Right cardiac atrium (tissue), 5 donors: ENCODE measurements at regions not wholly inside any gene's neighbourhood (a gene's known extent, or its start where the extent isn't known, plus 50 kb on each side); places are given as distances from the start of the nearest gene placed in this dataset.
A peak's percentile ranks its signal among the peaks of the same experiment; 100 is the strongest.
"Not testable (repeated sequence)": the region's sequence is repeated elsewhere in the genome, so short reads cannot be mapped to it uniquely, and the experiment has no call there.

Source experiments
- ATAC-seq, 2 donors: fragments of 200-7000 bp; cut with Tn5 transposase; one replicate each; pipeline versions ENCODE4 v1.8.0 to v1.9.1; 2020; ENCODE audit warnings: moderate library complexity in 2 of 2, mild to moderate bottlenecking in 1 of 2
- DNase-seq, 3 donors: peaks; one replicate each; pipeline ENCODE4 v3.0.0-alpha.2; 2020
- H3K27ac ChIP-seq: one replicate; pipeline ENCODE4 v1.5.1; 2013; ENCODE audit warnings: mild to moderate bottlenecking, low read length, control low read depth, moderate library complexity
- H3K27me3 ChIP-seq: one replicate; pipeline ENCODE4 v1.6.1; 2013; ENCODE audit not compliant: control insufficient read depth, insufficient read depth
- H3K4me1 ChIP-seq: one replicate; pipeline ENCODE4 v1.6.1; 2013; ENCODE audit warnings: low read length; ENCODE audit not compliant: control insufficient read depth, insufficient read depth
- H3K4me3 ChIP-seq: one replicate; pipeline ENCODE4 v1.5.1; 2013; ENCODE audit warnings: low read length, control low read depth
- H3K9me3 ChIP-seq: one replicate; pipeline ENCODE4 v1.6.1; 2013; ENCODE audit warnings: low read length; ENCODE audit not compliant: control insufficient read depth
- WGBS: extraction: QIAGEN DNeasy Blood & Tissue Kit; methylation state at CpG from one replicate; pipeline ENCODE4 v1.1.7; 2013; 5-methylcytosine and 5-hydroxymethylcytosine counted together
- intact Hi-C, 4 donors: fragments of 100-400 bp; cut with DNase I; formaldehyde crosslinking; loops; one replicate each; pipeline versions ENCODE4 v1.11.0 to v1.14.0; 2022 to 2023
- donor health status: healthy with polysubstance abuse.
- donor health status: DM: no; HTN: yes; CAD: no.
- donor health status: DM: no; HTN: no; CAD: no.
- donor health status: DM: no; HTN: yes; CAD: no; lungs with severe emphysema.
- donor health status: DM: yes; HTN: yes; CAD: no.

DNA sequence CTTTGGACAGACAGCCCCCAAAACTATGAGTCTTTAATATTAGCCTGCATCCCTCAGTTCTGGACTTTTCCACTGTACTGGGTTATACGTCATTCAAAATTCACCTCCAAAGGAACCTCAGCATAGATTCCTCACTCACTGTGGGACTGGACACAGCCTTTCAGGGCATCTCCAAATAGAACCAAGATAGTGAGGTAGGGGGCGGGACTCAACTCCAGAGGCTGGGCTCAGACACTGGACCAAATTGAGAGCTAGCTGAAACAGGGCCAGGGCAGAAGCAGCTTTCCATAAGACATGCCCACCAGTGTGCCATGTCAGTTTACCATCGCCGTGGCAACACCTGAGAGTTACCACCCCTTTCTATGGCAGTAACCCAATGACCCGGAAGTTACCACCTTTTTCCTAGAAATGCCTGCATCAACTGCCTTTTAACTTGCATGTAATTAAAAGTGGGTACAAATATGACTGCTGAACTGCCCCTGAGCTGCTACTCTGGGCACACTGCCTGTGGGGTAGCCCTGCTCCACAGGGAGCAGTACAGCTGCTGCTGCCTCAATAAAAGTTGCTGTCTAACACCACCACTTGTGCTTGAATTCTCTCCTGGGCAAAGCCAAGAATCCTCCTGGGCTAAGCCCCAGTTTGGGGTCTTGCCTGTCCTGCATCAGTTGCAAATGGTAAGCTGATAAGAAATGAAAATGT lies 274.7 kb downstream of the ANAPC1 start:
- ATAC-seq, H3K4me3 ChIP-seq, H3K4me1 ChIP-seq, H3K9me3 ChIP-seq, H3K27ac ChIP-seq, DNase-seq, H3K27me3 ChIP-seq, intact Hi-C loops: not testable (repeated sequence)
- 94% methylated on average over 4 of the region's 5 CpGs for whole genome bisulfite sequencing

DNA sequence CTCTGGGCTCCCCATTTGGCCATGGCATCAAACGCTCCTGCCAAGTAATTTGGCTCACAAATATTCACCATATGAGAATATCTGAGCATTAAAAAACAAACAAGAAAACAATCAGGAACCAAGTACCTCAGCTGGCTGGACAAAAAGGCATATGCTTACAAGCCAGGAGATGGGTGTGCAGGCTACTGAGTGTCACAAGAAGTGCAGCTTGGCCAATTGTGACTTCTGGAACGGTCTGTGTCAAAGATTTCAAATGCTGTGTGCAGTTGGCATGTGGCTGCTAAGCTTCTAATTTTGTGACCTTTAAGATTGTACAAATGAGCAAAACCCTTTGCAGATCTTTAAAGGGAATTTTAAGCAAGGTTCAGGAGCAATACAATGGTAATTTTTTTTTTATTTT lies 274.0 kb downstream of the ANAPC1 start:
- intact Hi-C loops, H3K27ac ChIP-seq, H3K4me3 ChIP-seq, H3K4me1 ChIP-seq, ATAC-seq, DNase-seq, H3K27me3 ChIP-seq, H3K9me3 ChIP-seq: not testable (repeated sequence)
- 63% methylated on average over 2 of the region's 2 CpGs for WGBS

DNA sequence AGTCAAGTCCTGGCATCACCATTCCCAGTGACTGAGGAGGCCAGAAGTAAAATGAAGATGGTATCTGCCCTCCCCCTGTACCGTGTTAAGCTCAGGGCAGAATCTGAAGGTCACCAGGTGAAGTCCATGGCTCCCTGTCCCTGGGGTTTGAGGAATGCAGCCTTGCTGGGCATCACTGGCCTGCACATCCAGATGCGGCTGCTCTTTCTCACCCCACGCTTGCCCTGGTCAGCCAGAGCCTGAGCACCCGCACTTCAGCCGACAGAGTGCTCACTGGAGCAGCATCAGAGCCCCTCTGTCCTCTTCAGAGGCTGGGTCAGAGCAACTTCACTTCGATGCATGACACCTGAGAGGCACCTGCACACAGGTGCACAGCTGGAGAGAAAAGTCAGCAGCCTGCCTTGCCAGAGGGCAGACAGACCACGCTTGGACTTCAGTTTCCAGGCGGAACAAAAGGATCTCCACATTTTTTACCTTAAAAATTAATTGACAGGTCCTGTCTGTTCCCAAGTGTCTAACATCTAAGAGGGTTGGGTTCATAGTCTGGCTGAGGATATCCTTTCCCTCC lies 267.3 kb downstream of the ANAPC1 start:
- no peak overlapping the region for H3K4me3 ChIP-seq
- ATAC-seq = no peak
- H3K4me1 ChIP-seq = peaks cover 4% of the 10 kb centered on the region
- no peak for DNase-seq
- 93% methylated on average over 8 of the region's 8 CpGs for WGBS
- H3K27me3 ChIP-seq = no peaks in the 10 kb centered on the region
- H3K27ac ChIP-seq = no peak overlapping the region
- intact Hi-C loops = no loop called here
- H3K9me3 ChIP-seq = no peaks in the 10 kb centered on the region

DNA sequence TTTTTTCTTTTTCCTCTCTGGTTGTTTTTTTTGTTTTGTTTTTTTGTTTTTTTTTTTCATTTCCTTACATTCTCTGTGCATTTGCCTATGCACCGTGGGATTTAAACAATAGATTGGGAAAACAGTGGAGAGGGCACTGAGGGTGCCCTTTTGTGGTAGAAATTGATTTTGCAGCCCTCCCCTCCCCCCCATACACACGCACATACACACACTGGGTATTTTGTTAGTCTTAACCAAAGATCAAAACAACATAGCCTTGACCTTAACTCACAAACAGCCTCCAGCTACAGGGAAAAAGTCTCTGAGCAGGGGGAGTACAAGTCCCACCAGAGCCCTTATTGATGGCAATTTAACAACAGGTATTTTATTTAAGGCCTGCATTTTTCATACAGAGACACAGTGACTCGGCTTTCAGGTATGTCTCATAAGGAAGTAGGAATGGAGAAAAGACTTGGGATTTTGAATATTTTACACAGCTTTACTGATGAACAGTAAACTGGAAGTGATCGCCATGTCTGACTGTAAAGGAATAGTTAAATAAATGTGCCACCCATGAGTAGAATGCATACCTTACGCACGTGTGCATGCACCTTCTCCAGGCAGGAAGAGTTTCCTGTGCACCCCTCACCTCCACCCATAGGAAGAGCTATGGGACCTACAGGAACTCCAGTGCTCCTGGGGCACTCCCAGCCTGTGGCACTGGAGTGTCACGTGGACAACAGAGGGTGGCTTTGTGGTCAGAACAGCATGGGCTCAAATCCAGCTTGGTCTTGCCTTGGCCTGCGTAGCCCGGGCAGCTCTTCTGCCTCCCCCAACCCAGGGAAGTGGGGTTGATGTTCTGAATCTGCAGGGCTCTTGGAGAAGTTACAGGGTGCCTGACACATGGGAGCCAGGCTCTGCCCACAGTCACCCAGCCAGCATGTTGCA lies 266.4 kb downstream of the ANAPC1 start:
- no peak overlapping the region for H3K27ac ChIP-seq
- DNase-seq (peak; percentile 31 to 70 (median 70)), ATAC-seq (peak; percentile 39 to 64)

DNA sequence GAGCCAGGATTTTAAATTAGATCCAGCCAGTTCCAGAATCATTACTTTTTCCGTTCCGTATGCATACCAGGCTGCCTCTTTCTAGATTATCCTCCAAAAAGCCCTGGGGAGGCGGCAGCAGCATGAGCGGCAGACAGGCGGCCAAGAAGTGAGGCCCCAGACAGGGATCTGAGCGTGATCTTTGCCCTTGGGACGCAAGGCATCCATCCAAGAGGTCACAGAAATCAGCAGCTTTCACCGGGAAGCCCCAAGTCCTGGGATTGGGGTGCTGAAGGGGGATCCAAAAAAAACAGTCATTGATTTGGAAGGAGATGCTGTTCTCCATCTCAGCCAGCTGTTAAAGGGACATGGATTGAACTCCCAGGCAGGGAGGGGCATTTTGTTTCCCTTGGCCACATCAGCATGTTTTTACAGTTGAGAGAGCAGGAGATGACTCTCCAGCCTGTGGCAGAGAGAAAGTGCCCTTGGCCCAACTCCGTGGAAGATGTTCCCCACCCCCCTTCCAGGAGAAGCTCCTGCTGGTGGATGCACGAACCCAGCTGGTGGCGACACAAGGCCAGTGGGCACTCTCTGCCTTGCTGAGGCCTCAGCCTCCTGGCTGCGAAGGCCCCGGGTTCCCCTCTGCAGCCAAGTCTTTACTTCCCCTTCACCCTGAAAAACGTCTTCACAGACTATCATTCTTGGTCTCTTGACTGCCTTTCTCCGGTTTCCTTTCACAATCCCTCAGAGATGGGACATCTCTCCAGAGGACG lies 265.6 kb downstream of the ANAPC1 start:
- Histone ChIP-seq H3K4me1 (peaks cover 4% of the 10 kb centered on the region), H3K9me3 (no peaks in the 10 kb centered on the region), H3K27ac (no peak overlapping the region), H3K27me3 (no peaks in the 10 kb centered on the region), H3K4me3 (no peak overlapping the region)
- 47% methylated on average over 16 of the region's 16 CpGs for WGBS
- ATAC-seq (peak; percentile 79 to 90), DNase-seq (peak; percentile 69 to 93 (median 90))
- intact Hi-C loops = no loop called here

More for the DNA sequence above, 266.4 kb downstream of the ANAPC1 start:
- Histone ChIP-seq H3K4me1 (peaks cover 4% of the 10 kb centered on the region), H3K4me3 (no peak overlapping the region), H3K27me3 (no peaks in the 10 kb centered on the region), H3K9me3 (no peaks in the 10 kb centered on the region)
- 59% methylated on average over 9 of the region's 9 CpGs for WGBS
- intact Hi-C loops = no loop called here

DNA sequence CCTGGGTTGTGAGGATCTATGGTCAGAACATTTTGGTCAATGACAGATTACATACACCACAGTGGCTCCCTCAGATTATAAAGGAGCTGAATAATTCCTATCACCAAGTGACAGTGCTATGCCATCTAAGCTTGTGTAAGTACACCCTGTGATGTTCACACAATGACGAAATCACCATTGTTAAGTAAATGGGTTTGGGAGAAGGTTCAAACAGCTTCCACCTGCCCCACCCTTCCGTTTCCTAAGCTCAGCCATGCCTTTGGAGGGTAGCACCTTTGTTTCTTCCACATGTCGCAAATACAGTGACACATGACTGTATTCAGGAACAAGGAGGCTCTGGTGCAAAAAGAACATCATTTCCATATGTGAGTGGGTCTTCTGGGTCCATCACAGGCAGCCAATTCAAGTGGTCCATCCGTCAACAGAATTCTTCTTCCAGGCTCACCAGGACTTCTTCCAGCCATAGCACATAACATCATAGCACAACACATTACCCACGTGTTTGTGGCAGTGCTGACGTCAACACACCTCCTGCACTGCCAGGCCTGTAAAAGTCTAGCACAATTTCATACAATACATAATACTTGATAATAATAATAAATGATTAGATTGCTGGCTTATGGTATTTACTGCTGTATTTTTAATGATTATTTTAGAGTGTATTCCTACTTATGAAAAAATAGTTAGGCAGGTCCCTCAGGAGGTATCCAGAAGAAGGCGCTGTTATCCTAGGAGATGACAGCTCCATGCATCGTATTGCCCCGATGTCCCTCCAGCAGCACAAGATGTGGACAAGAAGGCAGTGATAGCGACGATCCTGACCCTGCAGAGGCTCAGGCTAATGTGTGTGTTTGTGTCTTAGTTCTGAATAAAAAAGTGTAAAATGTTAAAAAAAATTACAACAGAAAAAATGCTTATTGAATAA lies 264.8 kb downstream of the ANAPC1 start:
- intact Hi-C loops = no loop called here

DNA sequence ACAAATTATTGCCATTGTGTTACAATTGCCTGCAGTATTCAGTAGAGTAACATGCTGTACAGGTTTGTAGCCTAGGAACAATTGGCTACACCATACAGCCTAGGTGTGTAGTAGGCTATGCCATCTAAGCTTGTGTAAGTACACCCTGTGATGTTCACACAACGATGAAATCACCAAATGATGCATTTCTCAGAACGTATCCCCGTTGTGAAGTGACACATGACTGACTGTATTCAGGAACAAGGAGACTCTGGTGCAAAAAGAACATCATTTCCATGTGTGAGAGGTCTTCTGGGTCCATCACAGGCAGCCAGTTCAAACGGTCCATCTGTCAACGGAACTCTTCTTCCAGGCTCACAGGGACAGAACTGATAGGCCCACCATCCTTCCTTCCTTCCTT lies 263.7 kb downstream of the ANAPC1 start:
- Histone ChIP-seq H3K27me3 (no peaks in the 10 kb centered on the region), H3K27ac (no peak overlapping the region), H3K4me3 (no peak overlapping the region), H3K4me1 (peaks cover 4% of the 10 kb centered on the region), H3K9me3 (no peaks in the 10 kb centered on the region)
- WGBS = 88% methylated on average over 5 of the region's 5 CpGs
- ATAC-seq = no peak
- intact Hi-C loops = no loop called here
- no peak for DNase-seq

More for the DNA sequence above, 264.8 kb downstream of the ANAPC1 start:
- no peak overlapping the region for H3K27ac ChIP-seq
- 68% methylated on average over 11 of the region's 11 CpGs for WGBS
- no peaks in the 10 kb centered on the region for H3K27me3 ChIP-seq
- H3K4me3 ChIP-seq = no peak overlapping the region
- no peak for DNase-seq
- H3K9me3 ChIP-seq = no peaks in the 10 kb centered on the region
- peak; percentile 14 to 27 for ATAC-seq
- peaks cover 4% of the 10 kb centered on the region for H3K4me1 ChIP-seq

DNA sequence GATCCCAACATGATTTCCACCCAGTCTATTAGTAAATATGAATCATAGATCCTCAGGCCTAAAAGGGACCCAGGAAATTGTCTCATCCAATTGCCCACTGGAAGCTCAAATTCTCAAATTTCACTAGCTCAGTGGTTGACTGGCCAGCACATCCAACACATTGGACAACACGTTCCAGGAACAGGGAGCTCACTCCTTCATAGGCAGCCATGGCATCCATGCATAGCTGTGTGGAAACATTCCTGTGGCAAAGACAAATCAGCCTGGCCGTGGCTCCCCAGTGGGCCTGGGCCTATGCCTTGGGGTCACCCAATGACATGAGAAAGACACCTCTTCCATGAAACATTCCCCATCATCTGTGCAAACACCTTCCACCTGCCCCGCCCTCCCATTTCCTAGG lies 261.1 kb downstream of the ANAPC1 start:
- Histone ChIP-seq H3K27ac (no peak overlapping the region), H3K27me3 (no peaks in the 10 kb centered on the region), H3K4me3 (no peak overlapping the region), H3K9me3 (no peaks in the 10 kb centered on the region), H3K4me1 (peaks cover 4% of the 10 kb centered on the region)
- ATAC-seq = no peak
- intact Hi-C loops = no loop called here
- 97% methylated on average over 3 of the region's 3 CpGs for WGBS
- no peak for DNase-seq

DNA sequence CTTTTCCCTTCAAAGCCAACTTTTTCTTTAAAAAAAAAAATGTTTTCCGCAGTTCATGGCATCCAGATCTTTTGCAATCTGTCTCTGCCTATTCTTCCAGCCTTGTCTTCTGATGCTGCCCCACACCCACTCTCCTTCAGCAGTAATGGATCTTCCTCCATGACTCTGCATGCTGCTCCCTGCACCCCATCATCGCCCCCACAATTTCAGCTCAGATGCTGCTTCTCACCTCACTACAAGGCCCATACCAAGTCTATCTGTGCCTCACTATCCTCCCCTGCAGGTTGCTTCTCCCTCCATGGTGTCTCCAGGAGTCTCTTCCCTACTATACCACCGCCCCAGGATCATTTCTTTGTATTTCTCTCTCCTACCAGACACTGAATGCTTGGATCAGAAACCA lies 260.6 kb downstream of the ANAPC1 start:
- Histone ChIP-seq H3K27ac (no peak overlapping the region), H3K27me3 (no peaks in the 10 kb centered on the region), H3K4me1 (peaks cover 2% of the 10 kb centered on the region), H3K9me3 (no peaks in the 10 kb centered on the region), H3K4me3 (no peak overlapping the region)
- intact Hi-C loops = no loop called here
- no peak for DNase-seq
- no peak for ATAC-seq
- WGBS = 94% methylated on average over 3 of the region's 3 CpGs
